H7 (cell line): ENCODE measurements at regions not wholly inside any gene's neighbourhood (a gene's known extent, or its start where the extent isn't known, plus 50 kb on each side); places are given as distances from the start of the nearest gene placed in this dataset.
A peak's percentile ranks its signal among the peaks of the same experiment; 100 is the strongest.
"Not testable (repeated sequence)": the region's sequence is repeated elsewhere in the genome, so short reads cannot be mapped to it uniquely, and the experiment has no call there.

Experiments
- DNase-seq: peaks from one replicate; pipeline ENCODE4 v3.0.0; 2012
- H3K27me3 ChIP-seq: 2 replicates; pipeline ENCODE4 v1.6.0; 2011; ENCODE audit warnings: mild to moderate bottlenecking, low read length; ENCODE audit not compliant: control insufficient read depth, insufficient read depth
- H3K36me3 ChIP-seq: replicated peaks from 2 replicates; pipeline ENCODE4 v1.5.1; 2011; ENCODE audit warnings: low read length; ENCODE audit not compliant: control insufficient read depth, insufficient read depth
- H3K4me3 ChIP-seq: 2 replicates; pipeline ENCODE4 v1.5.1; 2011; ENCODE audit warnings: low read depth, mild to moderate bottlenecking, control low read depth, low read length, moderate library complexity; ENCODE audit not compliant: insufficient read depth

GRCh38 chr18:57942493-57942892 lies 101.5 kb upstream of the NEDD4L start:
- H3K4me3 ChIP-seq = no peak overlapping the region
- no peaks in the 10 kb centered on the region; the same call in 1 of the 2 replicates for H3K27me3 ChIP-seq
- DNase-seq = peak; percentile 51
- H3K36me3 ChIP-seq = no peaks in the 10 kb centered on the region

DNA sequence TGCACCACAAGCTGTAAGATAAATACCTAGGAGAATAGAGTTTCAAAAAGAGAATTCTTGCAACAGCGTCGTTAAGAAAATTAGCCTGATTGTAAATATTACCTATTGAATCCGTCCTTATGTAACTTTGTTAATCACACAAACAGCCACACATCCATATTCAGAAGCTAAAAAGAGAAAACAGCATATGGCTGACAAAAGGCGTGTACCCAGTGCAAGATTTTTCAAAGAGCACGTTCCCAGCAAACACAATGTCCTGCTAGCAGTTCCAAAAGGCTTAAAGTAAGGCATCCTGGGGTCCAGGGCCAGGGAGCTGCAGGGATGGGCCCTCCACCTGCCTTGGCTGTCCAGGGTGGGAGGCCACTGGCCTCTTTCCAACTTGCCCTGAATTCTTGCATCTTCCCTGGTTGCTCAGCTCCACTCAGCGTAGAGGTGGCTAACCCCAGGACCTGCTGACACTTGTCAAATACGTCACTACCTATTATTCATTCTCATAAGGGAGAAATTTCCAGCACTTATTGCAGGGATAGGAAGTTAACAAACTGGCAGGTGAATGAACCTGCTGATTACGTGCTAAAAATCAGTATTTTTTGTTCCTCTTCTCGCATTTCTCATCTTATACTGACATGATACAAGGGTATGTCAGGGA lies 102.1 kb upstream of the NEDD4L start:
- no peak overlapping the region for H3K4me3 ChIP-seq
- DNase-seq = no peak
- no peaks in the 10 kb centered on the region for H3K36me3 ChIP-seq
- H3K27me3 ChIP-seq = no peaks in the 10 kb centered on the region; the same call in 1 of the 2 replicates

DNA sequence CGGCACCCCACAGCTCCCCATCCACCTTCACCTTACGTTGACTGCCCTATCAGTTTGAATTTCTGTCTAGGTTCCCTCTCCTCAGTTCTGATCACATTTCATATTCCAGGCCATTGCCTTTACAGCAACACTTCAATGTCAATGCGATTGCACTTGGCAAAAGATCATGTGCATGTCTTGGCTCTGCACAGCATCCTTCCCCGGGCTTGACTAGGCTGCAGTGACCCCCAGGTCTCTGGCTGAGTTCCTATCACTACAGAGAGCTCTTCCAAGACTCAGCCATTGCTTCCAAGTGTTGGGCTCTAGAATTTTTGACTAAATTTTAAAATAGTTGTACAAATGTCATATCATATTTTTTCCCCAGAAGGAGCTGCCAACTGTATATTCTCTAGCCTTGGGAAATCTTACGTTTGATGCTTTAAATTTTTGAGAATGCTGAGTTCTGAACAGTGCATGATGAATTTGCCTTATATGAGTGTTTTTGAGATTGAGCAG lies 103.8 kb upstream of the NEDD4L start:
- H3K36me3 ChIP-seq = no peaks in the 10 kb centered on the region
- H3K4me3 ChIP-seq = no peak overlapping the region
- H3K27me3 ChIP-seq = no peaks in the 10 kb centered on the region; the same call in 1 of the 2 replicates
- no peak for DNase-seq

DNA sequence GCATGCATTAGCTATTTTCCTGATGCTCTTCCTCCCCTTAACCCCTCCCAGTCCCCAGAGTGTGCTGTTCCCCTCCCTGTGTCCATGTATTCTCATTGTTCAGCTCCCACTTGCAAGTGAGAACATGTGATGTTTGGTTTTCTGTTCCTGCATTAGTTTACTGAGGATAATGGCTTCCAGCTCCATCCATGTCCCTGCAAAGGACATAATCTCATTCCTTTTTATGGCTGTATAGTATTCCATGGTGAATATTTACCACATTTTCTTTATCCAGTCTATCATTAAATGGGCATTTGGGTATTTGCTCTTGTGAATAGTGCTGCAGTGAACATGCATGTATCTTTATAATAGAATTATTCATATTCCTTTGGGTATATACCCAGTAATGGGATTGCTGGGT lies 109.7 kb upstream of the NEDD4L start:
- not testable (repeated sequence) for H3K36me3 ChIP-seq, DNase-seq, H3K4me3 ChIP-seq

GRCh38 chr18:57931038-57931437 lies 113.0 kb upstream of the NEDD4L start:
- no peak overlapping the region for H3K4me3 ChIP-seq
- no peak for DNase-seq
- no peaks in the 10 kb centered on the region for H3K27me3 ChIP-seq
- no peaks in the 10 kb centered on the region for H3K36me3 ChIP-seq

More for the DNA sequence above, 109.7 kb upstream of the NEDD4L start:
- H3K27me3 ChIP-seq = not testable (repeated sequence)

GRCh38 chr18:57930476-57930875 lies 113.5 kb upstream of the NEDD4L start:
- Histone ChIP-seq H3K27me3 (no peaks in the 10 kb centered on the region), H3K4me3 (no peak overlapping the region)

GRCh38 chr18:57929922-57930321 lies 114.1 kb upstream of the NEDD4L start:
- H3K4me3 ChIP-seq = no peak overlapping the region
- no peaks in the 10 kb centered on the region for H3K36me3 ChIP-seq
- no peaks in the 10 kb centered on the region for H3K27me3 ChIP-seq
- DNase-seq = no peak

More at GRCh38 chr18:57930476-57930875, 113.5 kb upstream of the NEDD4L start:
- no peaks in the 10 kb centered on the region for H3K36me3 ChIP-seq
- DNase-seq = no peak

- Histone ChIP-seq H3K4me3 (no peak overlapping the region), H3K36me3 (no peaks in the 10 kb centered on the region), H3K27me3 (no peaks in the 10 kb centered on the region)
- DNase-seq = no peak
These were observed 115.6 kb upstream of the NEDD4L start for GRCh38 chr18:57928466-57928865.

DNA sequence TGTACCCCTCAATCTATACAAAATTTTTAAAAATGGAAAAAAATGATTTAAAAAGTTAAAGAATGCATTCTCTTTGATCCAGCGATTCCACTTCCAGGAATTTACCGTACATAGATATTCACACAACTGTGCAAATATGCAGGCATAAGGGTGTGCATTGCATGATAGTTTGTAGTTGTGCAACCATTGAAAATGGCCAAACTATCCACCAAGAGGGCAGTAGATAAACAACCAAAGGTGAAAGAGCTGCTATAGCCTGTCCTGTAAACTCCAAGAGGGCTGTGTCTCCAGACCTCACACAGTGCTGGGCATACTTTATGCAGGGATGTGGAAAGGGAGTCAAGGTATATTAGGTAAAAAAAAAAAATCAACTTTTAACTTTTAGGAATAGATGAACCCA lies 116.5 kb upstream of the NEDD4L start:
- no peaks in the 10 kb centered on the region for H3K27me3 ChIP-seq
- no peaks in the 10 kb centered on the region for H3K36me3 ChIP-seq
- no peak overlapping the region for H3K4me3 ChIP-seq
- no peak for DNase-seq

- no peak for DNase-seq
These were observed 118.3 kb upstream of the NEDD4L start for GRCh38 chr18:57925706-57926105.

DNA sequence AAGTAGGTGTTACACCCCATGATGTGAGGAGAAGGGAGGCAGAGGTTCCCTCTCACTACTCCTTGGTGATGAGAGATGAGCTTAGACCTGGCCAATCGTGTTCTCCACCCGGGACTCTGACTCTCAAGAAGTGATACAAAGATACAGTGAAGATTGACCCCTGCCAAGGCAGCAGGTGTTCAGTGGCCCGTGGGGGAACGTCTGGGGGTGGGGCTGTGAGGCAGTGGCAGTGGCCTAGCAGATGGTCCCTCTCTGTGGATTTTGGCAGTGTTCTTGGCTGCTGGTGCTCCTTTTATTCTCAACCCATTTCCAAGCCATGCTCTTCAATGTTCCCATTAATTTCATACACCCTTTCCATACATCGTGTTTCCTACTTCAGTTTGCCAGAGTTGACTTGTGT lies 120.4 kb upstream of the NEDD4L start:
- H3K36me3 ChIP-seq = no peaks in the 10 kb centered on the region
- H3K27me3 ChIP-seq = no peaks in the 10 kb centered on the region
- no peak overlapping the region for H3K4me3 ChIP-seq
- no peak for DNase-seq

More at GRCh38 chr18:57925706-57926105, 118.3 kb upstream of the NEDD4L start:
- no peaks in the 10 kb centered on the region for H3K36me3 ChIP-seq
- no peak overlapping the region for H3K4me3 ChIP-seq
- H3K27me3 ChIP-seq = no peaks in the 10 kb centered on the region

GRCh38 chr18:57922885-57923284 lies 119.8 kb upstream of the ATP8B1 start:
- H3K36me3 ChIP-seq = no peaks in the 10 kb centered on the region
- no peak for DNase-seq
- no peaks in the 10 kb centered on the region for H3K27me3 ChIP-seq
- H3K4me3 ChIP-seq = no peak overlapping the region

- H3K4me3 ChIP-seq = no peak overlapping the region
- no peaks in the 10 kb centered on the region for H3K36me3 ChIP-seq
- DNase-seq = no peak
- H3K27me3 ChIP-seq = no peaks in the 10 kb centered on the region
These were observed 118.6 kb upstream of the ATP8B1 start for GRCh38 chr18:57921708-57922107.

- no peak overlapping the region for H3K4me3 ChIP-seq
- no peak for DNase-seq
- H3K27me3 ChIP-seq = no peaks in the 10 kb centered on the region
- H3K36me3 ChIP-seq = no peaks in the 10 kb centered on the region
These were observed 116.9 kb upstream of the ATP8B1 start for GRCh38 chr18:57920036-57920435.

DNA sequence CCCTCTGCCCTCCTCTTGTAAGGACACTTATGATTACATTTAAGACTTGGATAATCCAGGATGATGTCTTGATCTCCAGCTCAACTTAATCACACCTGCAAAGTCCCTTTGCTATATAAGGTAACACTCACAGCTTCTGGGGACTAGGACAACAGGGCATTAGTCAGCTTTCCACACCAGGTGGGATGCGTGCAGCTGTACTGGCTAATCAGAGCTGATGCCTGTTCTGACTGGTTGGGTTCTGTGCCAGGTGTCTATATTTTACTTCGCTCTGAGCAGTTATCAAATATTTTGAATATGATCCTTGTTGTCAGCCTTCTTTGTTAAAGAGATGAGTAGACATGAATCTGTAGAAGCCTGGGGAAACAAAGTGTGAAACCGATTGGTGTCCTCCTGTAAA lies 115.5 kb upstream of the ATP8B1 start:
- DNase-seq = no peak
- Histone ChIP-seq H3K4me3 (no peak overlapping the region), H3K36me3 (no peaks in the 10 kb centered on the region), H3K27me3 (no peaks in the 10 kb centered on the region)

DNA sequence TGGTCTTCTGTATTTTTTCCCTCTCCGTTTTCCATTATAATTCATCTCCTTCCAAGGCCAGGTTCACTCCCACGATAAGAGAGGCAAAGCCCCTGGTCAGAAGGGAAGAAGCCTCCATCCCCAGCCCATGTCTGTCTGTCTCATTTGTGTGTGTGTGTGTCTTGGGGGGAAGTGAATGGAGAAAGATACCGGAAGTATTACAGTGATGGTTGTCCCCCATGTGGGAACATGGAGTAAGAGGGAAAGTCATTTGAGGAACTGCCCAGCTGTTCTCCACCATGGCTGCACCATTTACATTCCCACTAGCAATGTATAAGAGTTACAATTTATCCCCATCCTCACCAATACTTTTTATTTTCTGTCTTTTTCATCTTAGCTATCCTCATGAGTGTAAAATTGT lies 113.6 kb upstream of the ATP8B1 start:
- Histone ChIP-seq H3K4me3 (no peak overlapping the region), H3K27me3 (no peaks in the 10 kb centered on the region), H3K36me3 (no peaks in the 10 kb centered on the region)
- no peak for DNase-seq
